ENCODE measurements at regions not wholly inside any gene's neighbourhood (a gene's known extent, or its start where the extent isn't known, plus 50 kb on each side); places are given as distances from the start of the nearest gene placed in this dataset.

DNA sequence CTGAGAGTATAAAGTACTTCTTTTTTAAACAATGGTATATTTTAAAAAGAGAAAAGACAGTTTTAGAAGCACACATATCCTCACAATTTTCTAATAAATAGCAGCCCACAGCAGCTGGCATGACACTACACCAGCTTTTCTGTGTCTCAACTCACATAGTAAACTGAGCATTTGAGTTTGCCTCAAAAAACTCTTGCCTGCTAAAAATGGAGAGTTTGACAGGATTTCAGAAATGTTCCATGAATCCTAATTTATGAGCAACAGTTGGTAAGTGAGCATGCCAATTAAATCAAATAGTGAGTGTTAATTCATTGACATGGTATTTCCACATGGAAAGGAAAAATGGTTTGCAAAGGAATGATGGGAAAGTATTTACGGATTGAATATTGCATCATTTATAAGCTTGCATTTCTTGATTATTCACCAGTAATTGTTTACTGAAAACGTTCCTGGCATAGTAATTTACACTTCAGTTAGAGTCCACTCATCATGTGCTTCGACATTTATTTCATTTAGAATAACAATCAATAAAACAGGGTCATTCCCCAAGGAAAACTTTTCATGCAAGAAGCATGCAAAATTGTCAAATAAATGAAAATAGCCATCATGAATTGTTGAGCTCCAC is 323.0 kb downstream of the EFNB2 start:
- ATAC-seq (ENCODE audit: low read depth) = no peak
- DNase-seq = no peak
- POLR2A ChIA-PET = no interaction called here
- no peaks in the 10 kb centered on the region for H3K27me3 Mint-ChIP-seq
- H3K4me1 Mint-ChIP-seq = no peaks in the 10 kb centered on the region
- H3K4me3 Mint-ChIP-seq = no peak overlapping the region
- no peak overlapping the region for H3K27ac Mint-ChIP-seq
- H3K9me3 Mint-ChIP-seq = no peaks in the 10 kb centered on the region
- no peaks in the 10 kb centered on the region for H3K36me3 Mint-ChIP-seq

DNA sequence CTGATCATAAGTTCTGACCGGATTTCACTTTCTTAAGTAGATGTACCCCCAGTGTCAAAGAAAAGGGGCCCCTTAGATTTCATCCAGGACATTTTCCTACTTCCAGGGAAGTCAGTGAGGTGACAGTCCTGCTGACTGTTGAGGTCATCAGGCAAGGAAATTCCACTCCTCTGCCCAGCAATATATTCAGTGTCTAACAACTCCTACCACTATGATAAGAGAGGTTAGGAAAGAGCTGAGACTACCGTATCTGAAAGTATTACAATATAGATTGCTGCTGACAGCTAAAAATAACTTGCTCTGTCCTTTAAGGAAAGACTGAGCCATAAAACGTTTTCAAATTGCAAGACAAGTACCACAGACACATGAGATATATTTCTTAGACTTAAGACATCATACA is 325.1 kb downstream of the EFNB2 start:
- no peak overlapping the region for H3K4me3 Mint-ChIP-seq
- H3K9me3 Mint-ChIP-seq = no peaks in the 10 kb centered on the region
- POLR2A ChIA-PET = no interaction called here
- ATAC-seq (ENCODE audit: low read depth) (no peak), DNase-seq (no peak)
- H3K4me1 Mint-ChIP-seq = no peaks in the 10 kb centered on the region
- no peak overlapping the region for H3K27ac Mint-ChIP-seq
- H3K36me3 Mint-ChIP-seq = no peaks in the 10 kb centered on the region
- no peaks in the 10 kb centered on the region for H3K27me3 Mint-ChIP-seq

DNA sequence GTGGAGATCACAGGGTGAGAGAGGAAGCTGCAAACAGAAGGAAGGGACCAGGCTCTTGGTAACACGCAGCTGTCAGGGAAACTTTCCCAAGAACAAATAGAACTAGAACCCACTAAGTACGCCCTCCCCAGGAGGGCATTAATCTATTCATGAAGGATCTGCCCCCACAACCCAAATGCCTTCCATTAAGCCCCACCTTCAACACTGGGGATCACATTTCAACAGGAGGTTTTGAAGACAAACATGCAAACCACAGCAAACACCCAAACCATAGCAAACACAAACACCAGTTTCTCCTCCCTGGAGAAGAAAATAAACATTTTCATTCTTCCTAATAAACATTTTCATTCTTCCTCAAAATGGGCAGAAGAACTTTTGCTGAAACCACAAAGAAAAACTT is 329.6 kb downstream of the EFNB2 start:
- H3K36me3 Mint-ChIP-seq = no peaks in the 10 kb centered on the region
- H3K4me1 Mint-ChIP-seq = no peaks in the 10 kb centered on the region
- no peak for ATAC-seq (ENCODE audit: low read depth)
- no peak for DNase-seq
- POLR2A ChIA-PET = no interaction called here
- no peak overlapping the region for H3K4me3 Mint-ChIP-seq
- H3K9me3 Mint-ChIP-seq = no peaks in the 10 kb centered on the region
- no peak overlapping the region for H3K27ac Mint-ChIP-seq
- H3K27me3 Mint-ChIP-seq = no peaks in the 10 kb centered on the region

DNA sequence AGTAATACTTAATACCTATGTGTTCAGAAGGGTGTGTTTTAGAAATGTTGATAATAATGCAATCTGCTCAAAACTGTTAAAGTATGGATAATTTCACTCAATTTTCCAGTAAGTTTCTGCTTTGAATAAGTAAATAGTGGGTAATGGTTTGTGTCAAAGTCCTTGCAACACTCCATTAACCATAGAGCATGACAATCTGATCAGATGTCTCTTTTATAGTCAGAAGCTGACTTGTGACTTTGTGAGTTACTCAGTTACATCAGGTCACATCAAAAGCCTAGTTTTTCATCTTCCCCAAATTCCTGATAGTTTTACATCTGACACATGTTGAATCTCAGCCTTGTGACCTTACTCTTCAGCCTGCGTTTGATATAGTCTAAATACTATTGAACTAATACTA is 338.0 kb downstream of the EFNB2 start:
- ATAC-seq (ENCODE audit: low read depth) = no peak
- Mint-ChIP-seq H3K27ac (no peak overlapping the region), H3K4me3 (no peak overlapping the region), H3K36me3 (no peaks in the 10 kb centered on the region), H3K9me3 (no peaks in the 10 kb centered on the region), H3K4me1 (no peaks in the 10 kb centered on the region), H3K27me3 (no peaks in the 10 kb centered on the region)
- POLR2A ChIA-PET = no interaction called here
- no peak for DNase-seq

DNA sequence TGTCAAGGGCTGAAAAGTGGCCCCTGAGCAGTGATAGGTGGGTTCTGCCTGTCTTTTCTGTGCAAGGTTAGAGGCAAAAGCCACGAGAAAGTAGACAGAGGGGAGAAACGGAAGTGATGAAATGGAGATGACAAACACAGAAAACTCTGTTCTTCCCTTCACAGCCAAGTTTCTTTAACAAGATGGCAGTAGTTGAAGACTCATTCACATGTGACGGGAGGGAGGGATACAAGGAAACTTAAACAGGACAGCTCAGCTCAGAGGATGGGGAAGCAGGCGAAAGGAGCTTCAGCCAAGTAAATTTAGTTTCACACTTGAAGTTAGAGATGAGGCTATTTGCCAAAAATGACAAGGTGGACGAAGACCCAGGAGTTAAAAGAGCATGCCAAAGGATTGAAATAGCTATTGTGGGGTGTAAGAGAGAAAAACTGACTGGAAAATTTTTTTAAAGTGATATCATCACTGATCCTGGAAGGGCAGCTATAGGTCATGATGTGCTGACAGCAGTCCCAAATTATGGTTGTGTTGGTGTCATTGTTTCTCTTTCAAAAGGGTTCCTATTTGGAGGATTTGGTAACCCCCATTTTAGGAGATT is 347.9 kb downstream of the EFNB2 start:
- Mint-ChIP-seq H3K4me3 (no peak overlapping the region), H3K4me1 (no peaks in the 10 kb centered on the region), H3K36me3 (no peaks in the 10 kb centered on the region), H3K27ac (no peak overlapping the region), H3K9me3 (peaks cover 2% of the 10 kb centered on the region), H3K27me3 (no peaks in the 10 kb centered on the region)
- ATAC-seq (ENCODE audit: low read depth) (no peak), DNase-seq (no peak)
- POLR2A ChIA-PET = no interaction called here

DNA sequence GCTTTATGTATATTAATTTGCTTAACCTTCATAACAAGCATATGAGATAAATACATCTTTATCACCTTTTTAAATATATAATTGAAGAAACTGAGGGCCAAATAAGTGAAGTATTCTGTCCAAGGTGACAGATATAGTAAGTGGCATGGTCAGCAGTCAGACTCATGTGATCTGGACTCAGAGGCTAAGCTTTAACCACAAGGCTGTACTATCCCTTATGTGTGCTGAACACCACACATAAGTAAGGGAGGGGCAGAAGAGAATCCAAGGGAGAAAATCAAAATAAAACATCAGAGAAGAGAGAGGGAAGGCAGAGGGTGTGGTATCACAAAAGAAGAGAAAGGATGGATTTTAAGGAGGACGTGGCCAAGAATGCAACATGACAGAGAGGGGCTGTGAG is 348.4 kb downstream of the EFNB2 start:
- H3K27me3 Mint-ChIP-seq = no peaks in the 10 kb centered on the region
- DNase-seq (no peak), ATAC-seq (ENCODE audit: low read depth) (no peak)
- POLR2A ChIA-PET = no interaction called here
- H3K9me3 Mint-ChIP-seq = peaks cover 2% of the 10 kb centered on the region
- H3K4me3 Mint-ChIP-seq = no peak overlapping the region
- H3K4me1 Mint-ChIP-seq = no peaks in the 10 kb centered on the region
- peak overlapping the region; percentile 61 for H3K27ac Mint-ChIP-seq
- no peaks in the 10 kb centered on the region for H3K36me3 Mint-ChIP-seq

DNA sequence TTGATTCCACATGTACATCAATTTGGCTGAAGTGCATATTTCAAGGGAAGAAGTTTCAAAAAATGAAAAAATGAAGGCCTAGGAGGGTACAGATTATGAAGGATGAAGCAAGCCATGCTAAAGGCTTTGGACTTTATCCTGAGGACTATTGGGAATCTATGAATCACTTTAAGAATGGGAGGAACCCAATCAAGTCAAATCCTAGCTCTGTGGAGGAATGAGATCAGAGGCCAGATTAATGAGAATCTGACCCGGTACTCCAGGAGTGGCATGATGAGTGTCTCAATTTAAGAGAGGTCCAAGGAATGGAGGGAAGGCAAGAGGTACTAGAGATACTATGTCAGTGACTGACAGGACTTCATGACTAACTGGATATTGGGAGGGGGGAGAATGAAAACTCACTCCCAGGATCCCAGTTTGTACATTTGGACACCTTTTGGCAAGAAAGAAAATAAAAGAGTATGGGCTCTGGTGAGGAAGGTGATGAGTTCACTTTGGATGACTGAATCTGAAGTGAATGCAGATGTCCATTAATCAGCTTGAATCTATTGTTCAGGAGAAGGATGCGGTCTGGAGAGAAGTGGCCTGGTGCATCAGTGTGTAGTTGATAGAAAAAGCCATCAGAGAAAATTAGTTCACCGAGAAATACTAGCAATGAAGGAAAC is 349.0 kb downstream of the EFNB2 start:
- Mint-ChIP-seq H3K36me3 (no peaks in the 10 kb centered on the region), H3K4me1 (no peaks in the 10 kb centered on the region), H3K27me3 (no peaks in the 10 kb centered on the region), H3K4me3 (no peak overlapping the region), H3K9me3 (peaks cover 2% of the 10 kb centered on the region), H3K27ac (no peak overlapping the region)
- POLR2A ChIA-PET = no interaction called here
- DNase-seq = no peak
- ATAC-seq (ENCODE audit: low read depth) = no peak

DNA sequence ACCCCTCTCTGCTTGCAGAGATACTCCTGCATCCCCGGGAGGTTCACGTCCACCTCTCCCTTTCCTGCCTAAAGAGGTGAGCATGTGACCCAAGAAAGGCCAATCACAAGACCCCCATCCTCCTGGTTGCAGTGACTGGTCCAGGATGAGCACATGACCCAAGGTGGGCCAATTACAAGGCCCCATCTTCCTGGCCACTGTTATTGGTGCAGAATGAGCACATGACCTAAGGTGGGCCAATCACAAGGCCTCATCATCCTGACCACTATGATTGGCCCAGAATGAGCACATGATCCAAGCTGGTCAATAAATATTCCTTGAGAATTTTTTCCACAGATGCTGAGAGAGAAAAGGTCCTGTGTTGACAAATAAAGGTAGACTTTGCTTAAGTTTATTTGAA is 350.7 kb downstream of the EFNB2 start:
- ATAC-seq (ENCODE audit: low read depth) = no peak
- POLR2A ChIA-PET = no interaction called here
- H3K4me3 Mint-ChIP-seq = no peak overlapping the region
- DNase-seq = no peak
- H3K27ac Mint-ChIP-seq = no peak overlapping the region
- H3K36me3 Mint-ChIP-seq = no peaks in the 10 kb centered on the region
- peaks cover 2% of the 10 kb centered on the region for H3K9me3 Mint-ChIP-seq
- H3K4me1 Mint-ChIP-seq = no peaks in the 10 kb centered on the region
- H3K27me3 Mint-ChIP-seq = no peaks in the 10 kb centered on the region

- H3K27me3 Mint-ChIP-seq = no peaks in the 10 kb centered on the region
- ATAC-seq (ENCODE audit: low read depth) (no peak), DNase-seq (no peak)
- no peak overlapping the region for H3K27ac Mint-ChIP-seq
- POLR2A ChIA-PET = no interaction called here
- no peaks in the 10 kb centered on the region for H3K36me3 Mint-ChIP-seq
- no peaks in the 10 kb centered on the region for H3K4me1 Mint-ChIP-seq
- peaks cover 2% of the 10 kb centered on the region for H3K9me3 Mint-ChIP-seq
- no peak overlapping the region for H3K4me3 Mint-ChIP-seq
Observed at GRCh38 chr13:106183410-106184065, 351.9 kb downstream of the EFNB2 start.

DNA sequence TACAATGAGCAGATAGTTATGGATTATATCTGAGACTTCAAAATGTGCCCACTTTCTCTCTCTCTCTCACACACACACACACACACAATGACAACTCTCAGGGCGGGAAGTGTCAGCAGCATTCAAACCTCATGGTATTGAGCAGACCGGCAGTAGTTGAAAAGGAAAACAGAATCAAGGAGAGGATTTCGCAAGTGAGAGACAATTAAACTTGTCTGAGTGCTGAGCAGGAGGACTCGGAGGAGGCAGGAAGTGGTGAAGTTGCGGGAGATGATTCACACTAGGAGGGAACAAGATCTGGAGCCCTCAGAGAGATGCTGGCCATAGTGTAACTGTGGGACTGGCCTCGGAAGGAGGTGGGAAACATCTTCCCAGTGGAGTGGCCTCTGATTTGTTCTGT is 353.1 kb downstream of the EFNB2 start:
- no peak overlapping the region for H3K27ac Mint-ChIP-seq
- ATAC-seq (ENCODE audit: low read depth) (no peak), DNase-seq (no peak)
- H3K36me3 Mint-ChIP-seq = no peaks in the 10 kb centered on the region
- peaks cover 2% of the 10 kb centered on the region for H3K9me3 Mint-ChIP-seq
- no peaks in the 10 kb centered on the region for H3K27me3 Mint-ChIP-seq
- H3K4me3 Mint-ChIP-seq = no peak overlapping the region
- POLR2A ChIA-PET = no interaction called here
- H3K4me1 Mint-ChIP-seq = no peaks in the 10 kb centered on the region

GRCh38 chr13:106178816-106179215 is 356.6 kb downstream of the EFNB2 start:
- POLR2A ChIA-PET = no interaction called here
- Mint-ChIP-seq H3K27me3 (no peaks in the 10 kb centered on the region), H3K9me3 (no peaks in the 10 kb centered on the region), H3K4me3 (no peak overlapping the region), H3K36me3 (no peaks in the 10 kb centered on the region), H3K4me1 (no peaks in the 10 kb centered on the region), H3K27ac (no peak overlapping the region)
- DNase-seq (no peak), ATAC-seq (ENCODE audit: low read depth) (no peak)

- Mint-ChIP-seq H3K27ac (no peak overlapping the region), H3K4me3 (no peak overlapping the region), H3K27me3 (no peaks in the 10 kb centered on the region), H3K4me1 (no peaks in the 10 kb centered on the region), H3K9me3 (no peaks in the 10 kb centered on the region), H3K36me3 (no peaks in the 10 kb centered on the region)
- ATAC-seq (ENCODE audit: low read depth) (no peak), DNase-seq (no peak)
- POLR2A ChIA-PET = no interaction called here
Observed at GRCh38 chr13:106177146-106177545, 358.3 kb downstream of the EFNB2 start.

- ATAC-seq (ENCODE audit: low read depth) (no peak), DNase-seq (no peak)
- Mint-ChIP-seq H3K4me1 (no peaks in the 10 kb centered on the region), H3K36me3 (no peaks in the 10 kb centered on the region), H3K27ac (no peak overlapping the region), H3K9me3 (no peaks in the 10 kb centered on the region), H3K4me3 (no peak overlapping the region), H3K27me3 (no peaks in the 10 kb centered on the region)
- POLR2A ChIA-PET = no interaction called here
Observed at GRCh38 chr13:106176117-106176516, 359.3 kb downstream of the EFNB2 start.
